NCI-H1092 treated with DMSO at 0.1 percent for 48 hours (cell line): ENCODE measurements at regions not wholly inside any gene's neighbourhood (a gene's known extent, or its start where the extent isn't known, plus 50 kb on each side); places are given as distances from the start of the nearest gene placed in this dataset.

Experiments
- DNase-seq: peaks from one replicate; lab custom pipeline; 2025; lab: John Stamatoyannopoulos, UW

GRCh38 chr1:186620566-186621350 lies 59.5 kb downstream of the PTGS2 start:
- DNase-seq: no peak

GRCh38 chr1:186618401-186619170 lies 61.6 kb downstream of the PTGS2 start:
- DNase-seq: no peak

- DNase-seq: no peak
Measured at GRCh38 chr1:186617926-186618325, 62.3 kb downstream of the PTGS2 start.

GRCh38 chr1:186616511-186616910 lies 63.7 kb downstream of the PTGS2 start:
- no peak for DNase-seq

- no peak for DNase-seq
Measured at GRCh38 chr1:186615332-186615731, 64.9 kb downstream of the PTGS2 start.

GRCh38 chr1:186611156-186611555 lies 69.1 kb downstream of the PTGS2 start:
- no peak for DNase-seq

GRCh38 chr1:186609183-186609582 lies 71.0 kb downstream of the PTGS2 start:
- no peak for DNase-seq

GRCh38 chr1:186605762-186606350 lies 74.4 kb downstream of the PTGS2 start:
- peak; percentile 3 for DNase-seq

GRCh38 chr1:186595969-186596368 lies 84.3 kb downstream of the PTGS2 start:
- DNase-seq: no peak

- DNase-seq: no peak
Measured at GRCh38 chr1:186578325-186579016, 101.8 kb downstream of the PTGS2 start.

- DNase-seq: no peak
Measured at GRCh38 chr1:186577633-186578032, 102.6 kb downstream of the PTGS2 start.

- no peak for DNase-seq
Measured at GRCh38 chr1:186577216-186577615, 103.0 kb downstream of the PTGS2 start.

- DNase-seq: no peak
Measured at GRCh38 chr1:186575348-186575747, 104.9 kb downstream of the PTGS2 start.

- no peak for DNase-seq
Measured at GRCh38 chr1:186574926-186575325, 105.3 kb downstream of the PTGS2 start.

GRCh38 chr1:186572509-186572908 lies 107.7 kb downstream of the PTGS2 start:
- no peak for DNase-seq

GRCh38 chr1:186571771-186572170 lies 108.5 kb downstream of the PTGS2 start:
- DNase-seq: no peak

GRCh38 chr1:186569856-186570255 lies 108.9 kb upstream of the PDC start:
- DNase-seq: no peak

GRCh38 chr1:186568221-186568620 lies 107.3 kb upstream of the PDC start:
- DNase-seq: no peak

- DNase-seq: no peak
Measured at GRCh38 chr1:186566140-186566855, 105.4 kb upstream of the PDC start.

- DNase-seq: no peak
Measured at GRCh38 chr1:186564582-186564981, 103.7 kb upstream of the PDC start.

GRCh38 chr1:186559601-186560116 lies 98.7 kb upstream of the PDC start:
- DNase-seq: no peak
